WTC11 (cell line): ENCODE measurements at regions not wholly inside any gene's neighbourhood (a gene's known extent, or its start where the extent isn't known, plus 50 kb on each side); places are given as distances from the start of the nearest gene placed in this dataset.

Experiments
- ATF1 ChIP-seq: sonication (generic); formaldehyde crosslinking; IDR thresholded peaks from 2 replicates; pipeline ENCODE4 v1.8.1; 2023; ENCODE audit warnings: mild to moderate bottlenecking, moderate library complexity, missing genetic modification reagents
- CREB1 ChIP-seq: sonication (generic); formaldehyde crosslinking; IDR thresholded peaks from 2 replicates; pipeline ENCODE4 v1.8.0; 2023; ENCODE audit warnings: mild to moderate bottlenecking, missing genetic modification reagents
- CREM ChIP-seq: sonication (generic); formaldehyde crosslinking; IDR thresholded peaks from 2 replicates; pipeline ENCODE4 v1.8.1; 2022; ENCODE audit warnings: mild to moderate bottlenecking, missing genetic modification reagents, moderate library complexity
- CTCF ChIP-seq: fragments of 200-600 bp; IDR thresholded peaks from 2 replicates; pipeline ENCODE4 v1.8.0; 2022; ENCODE audit warnings: antibody characterized with exemption
- FOXP4 ChIP-seq: sonication (generic); formaldehyde crosslinking; IDR thresholded peaks from 2 replicates; pipeline ENCODE4 v1.8.0; 2022; ENCODE audit warnings: mild to moderate bottlenecking, missing genetic modification reagents
- GABPB1 ChIP-seq: sonication (generic); formaldehyde crosslinking; IDR thresholded peaks from 2 replicates; pipeline ENCODE4 v1.8.1; 2023; ENCODE audit warnings: mild to moderate bottlenecking, missing genetic modification reagents
- IRF2 ChIP-seq: sonication (generic); formaldehyde crosslinking; IDR thresholded peaks from 2 replicates; pipeline ENCODE4 v1.8.0; 2022; ENCODE audit warnings: low read depth, missing genetic modification reagents, borderline replicate concordance
- KAT7 ChIP-seq: sonication (generic); formaldehyde crosslinking; IDR thresholded peaks from 2 replicates; pipeline ENCODE4 v1.8.1; 2023; ENCODE audit warnings: missing genetic modification reagents, mild to moderate bottlenecking, borderline replicate concordance
- NFYB ChIP-seq: sonication (generic); formaldehyde crosslinking; conservative IDR thresholded peaks from 2 replicates; pipeline ENCODE4 v1.8.0; 2022; ENCODE audit warnings: low read depth, missing genetic modification reagents
- NR3C1 ChIP-seq: sonication (generic); formaldehyde crosslinking; conservative IDR thresholded peaks from 2 replicates; pipeline ENCODE4 v1.8.1; 2023; ENCODE audit warnings: low read depth, mild to moderate bottlenecking, missing genetic modification reagents
- RELA ChIP-seq: sonication (generic); formaldehyde crosslinking; IDR thresholded peaks from 2 replicates; pipeline ENCODE4 v1.8.1; 2022; ENCODE audit warnings: missing genetic modification reagents, mild to moderate bottlenecking, borderline replicate concordance
- SP1 ChIP-seq: sonication (generic); formaldehyde crosslinking; conservative IDR thresholded peaks from 2 replicates; pipeline ENCODE4 v1.8.1; 2022; ENCODE audit warnings: missing genetic modification reagents
- ZNF281 ChIP-seq: sonication (generic); formaldehyde crosslinking; IDR thresholded peaks from 2 replicates; pipeline ENCODE4 v1.8.0; 2023; ENCODE audit warnings: mild to moderate bottlenecking, missing genetic modification reagents

GRCh38 chr1:106768077-106768476 is 288.4 kb upstream of the PRMT6 start:
- no peak for TF ChIP-seq ATF1 (CRISPR knock-in tag)
- no peak for TF ChIP-seq FOXP4
- TF ChIP-seq GABPB1 (CRISPR knock-in tag) = no peak
- TF ChIP-seq CTCF = no peak
- no peak for TF ChIP-seq IRF2
- TF ChIP-seq NFYB = no peak
- TF ChIP-seq ZNF281 (CRISPR knock-in tag) = no peak
- TF ChIP-seq KAT7 = no peak
- no peak for TF ChIP-seq SP1 (CRISPR knock-in tag)
- no peak for TF ChIP-seq CREB1 (CRISPR knock-in tag)
- TF ChIP-seq NR3C1 (CRISPR knock-in tag) = no peak
- no peak for TF ChIP-seq CREM (CRISPR knock-in tag)
- TF ChIP-seq RELA (CRISPR knock-in tag) = no peak
